G401 (cell line): ENCODE measurements at regions not wholly inside any gene's neighbourhood (a gene's known extent, or its start where the extent isn't known, plus 50 kb on each side); places are given as distances from the start of the nearest gene placed in this dataset.

Experiments
- DNase-seq: peaks from one replicate; pipeline ENCODE4 v3.0.0-alpha.2; 2015; ENCODE audit warnings: low spot score
- in situ Hi-C: cut with HindIII; loops from 2 replicates; pipeline ENCODE4 v1.10.0; 2016; ENCODE audit warnings: low sequenced_read_pairs, mixed read lengths

GRCh38 chr10:111479966-111480365 lies 403.1 kb downstream of the ADRA2A start:
- DNase-seq, result no peak
- in situ Hi-C loops, result no loop called here

GRCh38 chr10:111481261-111481826 lies 404.5 kb downstream of the ADRA2A start:
- no peak for DNase-seq
- in situ Hi-C loops, result no loop called here

- DNase-seq, result no peak
- in situ Hi-C loops, result no loop called here
These were observed 405.0 kb downstream of the ADRA2A start for GRCh38 chr10:111481866-111482265.

GRCh38 chr10:111482621-111483216 lies 405.9 kb downstream of the ADRA2A start:
- no peak for DNase-seq
- in situ Hi-C loops, result no loop called here

GRCh38 chr10:111485767-111486166 lies 408.9 kb downstream of the ADRA2A start:
- in situ Hi-C loops, result no loop called here
- DNase-seq, result no peak

- in situ Hi-C loops, result no loop called here
- DNase-seq, result peak; percentile 74
These were observed 409.5 kb downstream of the ADRA2A start for GRCh38 chr10:111486346-111486745.

- in situ Hi-C loops, result no loop called here
These were observed 411.8 kb downstream of the ADRA2A start for GRCh38 chr10:111488668-111489067.

GRCh38 chr10:111491154-111491553 lies 414.3 kb downstream of the ADRA2A start:
- in situ Hi-C loops, result no loop called here
- no peak for DNase-seq

More at GRCh38 chr10:111488668-111489067, 411.8 kb downstream of the ADRA2A start:
- DNase-seq, result no peak

GRCh38 chr10:111493024-111493625 lies 416.3 kb downstream of the ADRA2A start:
- in situ Hi-C loops, result no loop called here
- no peak for DNase-seq

GRCh38 chr10:111498560-111498959 lies 421.7 kb downstream of the ADRA2A start:
- in situ Hi-C loops, result no loop called here
- DNase-seq, result no peak

GRCh38 chr10:111504376-111504775 lies 427.5 kb downstream of the ADRA2A start:
- DNase-seq, result no peak
- in situ Hi-C loops, result no loop called here

GRCh38 chr10:111506266-111507034 lies 429.6 kb downstream of the ADRA2A start:
- DNase-seq, result no peak
- in situ Hi-C loops, result no loop called here

- no peak for DNase-seq
- in situ Hi-C loops, result no loop called here
These were observed 434.9 kb downstream of the ADRA2A start for GRCh38 chr10:111511751-111512150.

GRCh38 chr10:111515264-111515663 lies 438.4 kb downstream of the ADRA2A start:
- no peak for DNase-seq
- in situ Hi-C loops, result no loop called here

- in situ Hi-C loops, result no loop called here
These were observed 438.9 kb downstream of the ADRA2A start for GRCh38 chr10:111515706-111516105.

GRCh38 chr10:111516144-111516543 lies 439.3 kb downstream of the ADRA2A start:
- DNase-seq, result no peak
- in situ Hi-C loops, result no loop called here

More at GRCh38 chr10:111515706-111516105, 438.9 kb downstream of the ADRA2A start:
- DNase-seq, result no peak

GRCh38 chr10:111522141-111522540 lies 445.3 kb downstream of the ADRA2A start:
- peak; percentile 94 for DNase-seq
- in situ Hi-C loops, result no loop called here

GRCh38 chr10:111522551-111522950 lies 445.7 kb downstream of the ADRA2A start:
- in situ Hi-C loops, result no loop called here
- peak; percentile 98 for DNase-seq

GRCh38 chr10:111523016-111523415 lies 446.2 kb downstream of the ADRA2A start:
- in situ Hi-C loops, result no loop called here
- peak; percentile 87 for DNase-seq

GRCh38 chr10:111524134-111524533 lies 447.3 kb downstream of the ADRA2A start:
- in situ Hi-C loops, result no loop called here
- DNase-seq, result no peak
